H1 (cell line): ENCODE measurements at regions not wholly inside any gene's neighbourhood (a gene's known extent, or its start where the extent isn't known, plus 50 kb on each side); places are given as distances from the start of the nearest gene placed in this dataset.

Experiments used
- CTCF ChIA-PET: fragments of 300-600 bp; sonication (Branson Sonifier 250); formaldehyde crosslinking; loops from one replicate; lab custom pipeline; 2021; ENCODE audit not compliant: partially characterized antibody; lab: Charles Lee
- POLR2A ChIA-PET: fragments of 300-600 bp; sonication (Branson Sonifier 250); formaldehyde crosslinking; loops from one replicate; lab custom pipeline; 2021; ENCODE audit warnings: inconsistent platforms; ENCODE audit not compliant: partially characterized antibody; lab: Charles Lee
- DNase-seq, 2 experiments: peaks; one replicate each; pipeline versions ENCODE4 v3.0.0 to v3.0.0-alpha.2; 2010 to 2022; ENCODE audit warnings: low spot score in 2 of 2, low read depth in 1 of 2, mixed read lengths in 1 of 2
- FAIRE-seq: peaks from 2 replicates; lab custom pipeline; 2011; peaks lifted over from hg19 to GRCh38; lab: Jason Lieb, UNC
- H2AFZ ChIP-seq: 2 replicates; pipeline ENCODE4 v1.8.1; 2012; ENCODE audit warnings: low read length, inconsistent platforms
- H2AK5ac ChIP-seq: 2 replicates; pipeline ENCODE4 v1.6.1; 2013; ENCODE audit warnings: low read depth, low read length
- H2BK120ac ChIP-seq: replicated peaks from 2 replicates; pipeline ENCODE3; 2013; ENCODE audit warnings: low read depth, low read length, inconsistent platforms
- H2BK12ac ChIP-seq: 2 replicates; pipeline ENCODE4 v1.6.1; 2013; ENCODE audit warnings: low read depth, low read length
- H2BK15ac ChIP-seq: 2 replicates; pipeline ENCODE4 v1.6.1; 2013; ENCODE audit warnings: low read length
- H2BK20ac ChIP-seq: 2 replicates; pipeline ENCODE4 v1.6.1; 2013; ENCODE audit warnings: low read length
- H2BK5ac ChIP-seq: 2 replicates; pipeline ENCODE4 v1.6.1; 2013; ENCODE audit warnings: low read depth, low read length
- H3K14ac ChIP-seq: 2 replicates; pipeline ENCODE4 v1.6.1; 2013; ENCODE audit warnings: inconsistent platforms; ENCODE audit not compliant: insufficient read length
- H3K18ac ChIP-seq: 2 replicates; pipeline ENCODE4 v1.6.1; 2013; ENCODE audit warnings: low read length; ENCODE audit errors: extremely low read depth
- H3K23ac ChIP-seq: 2 replicates; pipeline ENCODE4 v1.6.1; 2013; ENCODE audit warnings: inconsistent platforms; ENCODE audit not compliant: insufficient read length
- H3K23me2 ChIP-seq: 2 replicates; pipeline ENCODE4 v1.6.1; 2013; ENCODE audit warnings: low read depth, low read length
- H3K27ac ChIP-seq: 2 replicates; pipeline ENCODE4 v1.6.1; 2011; ENCODE audit warnings: low read depth, low read length, inconsistent platforms
- H3K27me3 ChIP-seq, 4 experiments: replicated peaks in 1 of 4; 1 replicate in 1 of 4; 2 replicates in 3 of 4; pipeline versions ENCODE4 v1.6.1 to v1.8.1; 2011 to 2013; ENCODE audit warnings: low read length in 3 of 4, mild to moderate bottlenecking in 3 of 4, inconsistent platforms in 2 of 4, mixed read lengths in 2 of 4, moderate library complexity in 1 of 4; ENCODE audit not compliant: control insufficient read depth in 3 of 4, insufficient read depth in 3 of 4; ENCODE audit errors: extremely low read depth in 1 of 4
- H3K36me3 ChIP-seq, 4 experiments: 2 replicates each; pipeline versions ENCODE4 v1.6.1 to v1.8.1; 2011 to 2013; ENCODE audit warnings: mild to moderate bottlenecking in 4 of 4, low read length in 3 of 4, moderate library complexity in 2 of 4, control low read depth in 1 of 4, inconsistent platforms in 1 of 4; ENCODE audit not compliant: insufficient read depth in 4 of 4, control insufficient read depth in 2 of 4
- H3K4ac ChIP-seq: replicated peaks from 2 replicates; pipeline ENCODE3; 2013; ENCODE audit warnings: low read length, low read depth, mixed read lengths, inconsistent platforms; ENCODE audit not compliant: insufficient read length
- H3K4me1 ChIP-seq, 4 experiments: replicated peaks in 1 of 4; 1 replicate in 1 of 4; 2 replicates in 3 of 4; pipeline versions ENCODE4 v1.6.1 to v1.8.1; 2011 to 2013; ENCODE audit warnings: low read length in 3 of 4, inconsistent platforms in 2 of 4, mixed read lengths in 1 of 4; ENCODE audit not compliant: insufficient read depth in 4 of 4, control insufficient read depth in 3 of 4
- H3K4me2 ChIP-seq, 2 experiments: 2 replicates each; pipeline versions ENCODE4 v1.6.1 to v1.8.1; 2011 to 2013; ENCODE audit warnings: low read depth in 2 of 2, low read length in 2 of 2, control low read depth in 1 of 2, inconsistent platforms in 1 of 2, mild to moderate bottlenecking in 1 of 2; ENCODE audit not compliant: insufficient read depth in 1 of 2
- H3K4me3 ChIP-seq, 4 experiments: fragments of 200-600, 300-600 bp in 1 of 4; sonication (generic), shearing (Covaris generic), sonication (Bioruptor Twin) in 1 of 4; 2 replicates each; pipeline versions ENCODE4 v1.5.1 to v1.8.1; 2011 to 2016; ENCODE audit warnings: low read length in 4 of 4, low read depth in 3 of 4, control low read depth in 2 of 4, inconsistent platforms in 2 of 4, mild to moderate bottlenecking in 2 of 4, mixed read lengths in 1 of 4, moderate library complexity in 1 of 4; ENCODE audit not compliant: insufficient read depth in 2 of 4; ENCODE audit errors: extremely low read depth in 1 of 4
- H3K56ac ChIP-seq: replicated peaks from 2 replicates; pipeline ENCODE3; 2013; ENCODE audit warnings: low read depth, mild to moderate bottlenecking, mixed read lengths, low read length, inconsistent platforms; ENCODE audit not compliant: insufficient read length
- H3K79me1 ChIP-seq: 2 replicates; pipeline ENCODE4 v1.6.1; 2013; ENCODE audit warnings: low read depth, low read length, control low read depth
- H3K79me2 ChIP-seq, 2 experiments: 2 replicates each; pipeline versions ENCODE4 v1.6.1 to v1.8.1; 2012 to 2013; ENCODE audit warnings: low read length in 2 of 2, mild to moderate bottlenecking in 2 of 2, inconsistent platforms in 1 of 2; ENCODE audit not compliant: insufficient read depth in 2 of 2, control insufficient read depth in 1 of 2
- H3K9ac ChIP-seq, 4 experiments: replicated peaks in 1 of 4; 1 replicate in 1 of 4; 2 replicates in 3 of 4; pipeline versions ENCODE4 v1.6.1 to v1.8.1; 2011 to 2013; ENCODE audit warnings: low read depth in 3 of 4, low read length in 3 of 4, control low read depth in 2 of 4, mild to moderate bottlenecking in 2 of 4, moderate library complexity in 2 of 4, inconsistent platforms in 1 of 4; ENCODE audit errors: extremely low read depth in 1 of 4
- H3K9me3 ChIP-seq, 2 experiments: 2 replicates each; pipeline versions ENCODE4 v1.6.1 to v1.8.1; 2012 to 2013; ENCODE audit warnings: mild to moderate bottlenecking in 2 of 2, moderate library complexity in 2 of 2, control low read depth in 1 of 2, inconsistent platforms in 1 of 2, low read depth in 1 of 2, low read length in 1 of 2, mixed read lengths in 1 of 2; ENCODE audit not compliant: insufficient read depth in 2 of 2
- H4K20me1 ChIP-seq, 2 experiments: replicated peaks in 1 of 2; 2 replicates each; pipeline versions ENCODE3 to v1.8.1; 2011 to 2013; ENCODE audit warnings: inconsistent platforms in 2 of 2, low read length in 2 of 2, mild to moderate bottlenecking in 1 of 2; ENCODE audit not compliant: insufficient read depth in 2 of 2, control insufficient read depth in 1 of 2
- H4K5ac ChIP-seq: 2 replicates; pipeline ENCODE4 v1.6.1; 2013; ENCODE audit warnings: low read length, low read depth, mixed read lengths, inconsistent platforms; ENCODE audit not compliant: insufficient read length
- H4K8ac ChIP-seq: 2 replicates; pipeline ENCODE4 v1.8.0; 2013; ENCODE audit warnings: mild to moderate bottlenecking, moderate library complexity, low read length, inconsistent platforms; ENCODE audit not compliant: insufficient read depth; ENCODE audit errors: extremely low read depth
- H4K91ac ChIP-seq: replicated peaks from 2 replicates; pipeline ENCODE3; 2013; ENCODE audit warnings: low read length, mixed read lengths, inconsistent platforms; ENCODE audit not compliant: insufficient read length
- BACH1 ChIP-seq: IDR thresholded peaks from 2 replicates; pipeline ENCODE4 v1.6.1; 2012; ENCODE audit warnings: low read length, improper control_type of control experiment
- CHD2 ChIP-seq: IDR thresholded peaks from 2 replicates; pipeline ENCODE4 v1.6.1; 2012; ENCODE audit warnings: low read length, improper control_type of control experiment
- CTCF ChIP-seq, 3 experiments: IDR thresholded peaks; 1 replicate in 2 of 3; 2 replicates in 1 of 3; pipeline versions ENCODE4 v1.5.1 to v1.6.1; 2011; ENCODE audit warnings: low read length in 3 of 3, mild to moderate bottlenecking in 3 of 3, inconsistent platforms in 2 of 3, low read depth in 1 of 3, moderate library complexity in 1 of 3; ENCODE audit not compliant: insufficient read depth in 1 of 3; ENCODE audit errors: control extremely low read depth in 1 of 3
- FOSL1 ChIP-seq: IDR thresholded peaks from 2 replicates; pipeline ENCODE4 v1.6.1; 2011; ENCODE audit warnings: mild to moderate bottlenecking, low read depth, low read length, moderate library complexity; ENCODE audit not compliant: insufficient read depth
- GTF2F1 ChIP-seq: IDR thresholded peaks from 2 replicates; pipeline ENCODE4 v1.6.1; 2012; ENCODE audit warnings: low read depth, low read length, improper control_type of control experiment, borderline replicate concordance
- HDAC6 ChIP-seq: IDR thresholded peaks from one replicate; pipeline ENCODE4 v1.7.1; 2012; ENCODE audit warnings: low read depth, mild to moderate bottlenecking, inconsistent platforms, low read length, moderate library complexity
- JUN ChIP-seq: IDR thresholded peaks from 2 replicates; pipeline ENCODE4 v1.6.1; 2011; ENCODE audit warnings: low read depth, mild to moderate bottlenecking, improper control_type of control experiment, low read length
- POU5F1 ChIP-seq: IDR thresholded peaks from 2 replicates; pipeline ENCODE4 v1.6.1; 2011; ENCODE audit warnings: low read depth, mild to moderate bottlenecking, low read length, moderate library complexity
- RNF2 ChIP-seq: fragments of 200-900, 300-1000 bp; sonication (generic); IDR thresholded peaks from 2 replicates; pipeline ENCODE4 v1.7.1; 2016; ENCODE audit warnings: borderline replicate concordance, low read depth, mild to moderate bottlenecking, antibody characterized with exemption, low read length; ENCODE audit not compliant: poor library complexity, severe bottlenecking; ENCODE audit errors: missing control alignments
- TAF1 ChIP-seq: IDR thresholded peaks from 2 replicates; pipeline ENCODE4 v1.6.1; 2011; ENCODE audit warnings: mild to moderate bottlenecking, low read depth, low read length
- TBP ChIP-seq: IDR thresholded peaks from 2 replicates; pipeline ENCODE4 v1.6.1; 2011; ENCODE audit warnings: low read depth, low read length, improper control_type of control experiment
- ZNF274 ChIP-seq: IDR thresholded peaks from 2 replicates; pipeline ENCODE4 v1.7.0; 2012; ENCODE audit warnings: low read length, borderline replicate concordance; ENCODE audit errors: extremely low read depth
- TF ChIP-seq, protein P1 (sequence below): IDR thresholded peaks from 2 replicates; pipeline ENCODE4 v1.6.1; 2011; ENCODE audit warnings: low read depth, mild to moderate bottlenecking, low read length; ENCODE audit not compliant: insufficient read depth

DNA sequence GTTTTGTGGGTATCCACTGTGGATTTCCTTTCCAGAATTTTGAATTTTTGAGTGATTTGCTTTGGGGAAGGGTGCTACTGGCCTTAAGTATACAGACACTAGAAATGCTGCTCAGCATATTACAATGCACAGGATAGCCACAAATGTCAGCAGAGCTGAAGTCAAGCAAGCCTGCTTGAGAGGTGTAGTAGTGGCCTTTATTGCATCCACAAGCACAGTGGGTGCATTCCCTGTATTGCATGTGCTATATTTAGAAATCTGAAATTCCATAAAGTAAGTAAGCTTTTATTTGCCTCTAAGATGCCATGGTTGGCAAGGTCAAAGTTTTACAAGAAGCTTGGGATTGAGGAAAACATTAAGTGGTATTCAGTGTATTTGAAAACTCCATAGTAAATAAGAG lies 79.5 kb upstream of the ZNF91 start:
- Histone ChIP-seq H3K4me3 (no peak overlapping the region), H3K9ac (no peak overlapping the region), H3K79me2 (no peaks in the 10 kb centered on the region), H2BK5ac (no peak overlapping the region), H2BK120ac (no peak overlapping the region), H3K18ac (no peak overlapping the region), H2AK5ac (no peak overlapping the region), H3K23ac (no peak overlapping the region), H2BK15ac (no peak overlapping the region), H3K4me2 (no peak overlapping the region), H3K79me1 (no peaks in the 10 kb centered on the region), H2BK20ac (no peak overlapping the region), H3K9me3 (peaks cover 59 to 61% of the 10 kb centered on the region in 2 experiments), H4K91ac (no peak overlapping the region), H2BK12ac (no peak overlapping the region), H2AFZ (no peak overlapping the region), H3K4me1 (no peaks in the 10 kb centered on the region), H3K27ac (no peak overlapping the region), H4K8ac (no peak overlapping the region), H4K5ac (no peak overlapping the region), H3K56ac (no peak overlapping the region), H3K4ac (no peak overlapping the region), H4K20me1 (no peaks in the 10 kb centered on the region), H3K27me3 (no peaks in the 10 kb centered on the region), H3K36me3 (0 out of 8 replicates have a peak, but pooled peaks cover 0 to 2% (median 0%) of the 10 kb centered on the region in 4 experiments), H3K14ac (no peak overlapping the region), H3K23me2 (no peaks in the 10 kb centered on the region)
- DNase-seq (no peak), FAIRE-seq (no peak)
- TF ChIP-seq, protein P1, sequence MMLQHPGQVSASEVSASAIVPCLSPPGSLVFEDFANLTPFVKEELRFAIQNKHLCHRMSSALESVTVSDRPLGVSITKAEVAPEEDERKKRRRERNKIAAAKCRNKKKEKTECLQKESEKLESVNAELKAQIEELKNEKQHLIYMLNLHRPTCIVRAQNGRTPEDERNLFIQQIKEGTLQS = no peak
- TF ChIP-seq GTF2F1 = no peak
- TF ChIP-seq CTCF (IDR thresholded peaks at IDR 0.05; ENCODE audit: control extremely low read depth in 1 of 3, insufficient read depth in 1 of 3, low read depth in 1 of 3, low read length in 3 of 3) = no peak
- TF ChIP-seq FOSL1 = no peak
- no peak for TF ChIP-seq CHD2
- no peak for TF ChIP-seq HDAC6
- TF ChIP-seq ZNF274 = no peak
- TF ChIP-seq POU5F1 = no peak
- TF ChIP-seq BACH1 = no peak
- TF ChIP-seq RNF2 = no peak
- TF ChIP-seq TBP = no peak
- TF ChIP-seq JUN = no peak
- TF ChIP-seq TAF1 = no peak
- POLR2A ChIA-PET = no interaction called here
- CTCF ChIA-PET = no interaction called here
